C4-2B (cell line): ENCODE measurements at regions not wholly inside any gene's neighbourhood (a gene's known extent, or its start where the extent isn't known, plus 50 kb on each side); places are given as distances from the start of the nearest gene placed in this dataset.

Source experiments
- ZFX ChIP-seq: fragments of 450-650 bp; IDR thresholded peaks from 2 replicates; pipeline ENCODE4 v1.6.1; 2017
- TF ChIP-seq, protein P1 (sequence below): fragments of 450-650 bp; conservative IDR thresholded peaks from 2 replicates; pipeline ENCODE4 v1.5.1; 2017; ENCODE audit warnings: mild to moderate bottlenecking

DNA sequence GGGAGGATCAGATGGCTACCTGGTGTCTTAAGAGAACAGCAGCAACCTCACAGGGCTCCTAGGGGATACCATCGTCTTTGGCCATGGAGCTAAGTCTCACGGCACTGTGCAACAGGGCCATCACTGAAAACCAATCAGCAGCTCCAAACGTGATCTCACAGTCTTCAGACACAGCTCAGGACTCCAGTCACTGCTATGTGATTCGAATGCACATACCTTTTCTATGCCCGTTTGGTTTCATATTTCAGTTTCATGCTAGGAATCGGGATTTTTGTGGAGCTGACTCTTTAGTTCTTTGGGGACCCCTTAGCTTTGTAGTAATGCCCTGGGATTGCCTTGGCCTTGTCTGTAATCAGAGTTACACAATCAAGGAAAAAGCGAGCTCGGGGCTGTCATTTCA is 162.8 kb upstream of the CDH11 start:
- TF ChIP-seq, protein P1, sequence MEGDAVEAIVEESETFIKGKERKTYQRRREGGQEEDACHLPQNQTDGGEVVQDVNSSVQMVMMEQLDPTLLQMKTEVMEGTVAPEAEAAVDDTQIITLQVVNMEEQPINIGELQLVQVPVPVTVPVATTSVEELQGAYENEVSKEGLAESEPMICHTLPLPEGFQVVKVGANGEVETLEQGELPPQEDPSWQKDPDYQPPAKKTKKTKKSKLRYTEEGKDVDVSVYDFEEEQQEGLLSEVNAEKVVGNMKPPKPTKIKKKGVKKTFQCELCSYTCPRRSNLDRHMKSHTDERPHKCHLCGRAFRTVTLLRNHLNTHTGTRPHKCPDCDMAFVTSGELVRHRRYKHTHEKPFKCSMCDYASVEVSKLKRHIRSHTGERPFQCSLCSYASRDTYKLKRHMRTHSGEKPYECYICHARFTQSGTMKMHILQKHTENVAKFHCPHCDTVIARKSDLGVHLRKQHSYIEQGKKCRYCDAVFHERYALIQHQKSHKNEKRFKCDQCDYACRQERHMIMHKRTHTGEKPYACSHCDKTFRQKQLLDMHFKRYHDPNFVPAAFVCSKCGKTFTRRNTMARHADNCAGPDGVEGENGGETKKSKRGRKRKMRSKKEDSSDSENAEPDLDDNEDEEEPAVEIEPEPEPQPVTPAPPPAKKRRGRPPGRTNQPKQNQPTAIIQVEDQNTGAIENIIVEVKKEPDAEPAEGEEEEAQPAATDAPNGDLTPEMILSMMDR: no peak
- TF ChIP-seq ZFX: no peak
